Esophagus squamous epithelium (tissue), 4 donors: ENCODE measurements at regions not wholly inside any gene's neighbourhood (a gene's known extent, or its start where the extent isn't known, plus 50 kb on each side); places are given as distances from the start of the nearest gene placed in this dataset.

Experiments used
- POLR2A ChIP-seq, 4 donors: fragments of 450-650 bp; IDR thresholded peaks; one replicate each; pipeline ENCODE4 v1.6.1; 2017; ENCODE audit warnings: antibody characterized with exemption in 4 of 4, mild to moderate bottlenecking in 4 of 4, moderate library complexity in 3 of 4
- TF ChIP-seq, protein P1 (sequence below), 6 experiments: fragments of 450-650 bp in 4 of 6; fragments of 200-600 bp in 2 of 6; sonication (generic) in 2 of 6; IDR thresholded peaks; one replicate each; pipeline ENCODE4 v1.5.1; 2016 to 2019; ENCODE audit warnings: antibody characterized with exemption in 6 of 6, mild to moderate bottlenecking in 4 of 6, moderate library complexity in 4 of 6

DNA sequence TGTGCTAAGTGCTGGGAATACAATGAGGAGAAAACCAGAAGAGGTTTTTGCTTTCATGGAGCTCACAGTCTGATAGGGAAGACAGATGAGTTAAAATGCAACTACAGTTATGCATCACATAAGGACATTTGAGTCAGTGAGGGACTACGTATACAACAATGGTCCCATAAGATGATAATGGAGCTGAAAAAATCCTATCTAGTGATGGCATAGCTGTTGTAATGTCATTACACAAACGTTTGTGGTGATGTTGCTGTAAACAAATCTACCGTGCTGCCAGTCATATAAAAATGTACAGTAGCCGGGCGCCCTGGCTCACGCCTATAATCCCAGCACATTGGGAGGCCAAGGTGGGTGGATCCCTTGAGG is 110.1 kb upstream of the RAD23B start:
- TF ChIP-seq, protein P1, sequence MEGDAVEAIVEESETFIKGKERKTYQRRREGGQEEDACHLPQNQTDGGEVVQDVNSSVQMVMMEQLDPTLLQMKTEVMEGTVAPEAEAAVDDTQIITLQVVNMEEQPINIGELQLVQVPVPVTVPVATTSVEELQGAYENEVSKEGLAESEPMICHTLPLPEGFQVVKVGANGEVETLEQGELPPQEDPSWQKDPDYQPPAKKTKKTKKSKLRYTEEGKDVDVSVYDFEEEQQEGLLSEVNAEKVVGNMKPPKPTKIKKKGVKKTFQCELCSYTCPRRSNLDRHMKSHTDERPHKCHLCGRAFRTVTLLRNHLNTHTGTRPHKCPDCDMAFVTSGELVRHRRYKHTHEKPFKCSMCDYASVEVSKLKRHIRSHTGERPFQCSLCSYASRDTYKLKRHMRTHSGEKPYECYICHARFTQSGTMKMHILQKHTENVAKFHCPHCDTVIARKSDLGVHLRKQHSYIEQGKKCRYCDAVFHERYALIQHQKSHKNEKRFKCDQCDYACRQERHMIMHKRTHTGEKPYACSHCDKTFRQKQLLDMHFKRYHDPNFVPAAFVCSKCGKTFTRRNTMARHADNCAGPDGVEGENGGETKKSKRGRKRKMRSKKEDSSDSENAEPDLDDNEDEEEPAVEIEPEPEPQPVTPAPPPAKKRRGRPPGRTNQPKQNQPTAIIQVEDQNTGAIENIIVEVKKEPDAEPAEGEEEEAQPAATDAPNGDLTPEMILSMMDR (IDR thresholded peaks at IDR 0.05) = no peak
- TF ChIP-seq POLR2A (IDR thresholded peaks at IDR 0.05) = no peak
